Large intestine (tissue), 3 donors: ENCODE measurements at regions not wholly inside any gene's neighbourhood (a gene's known extent, or its start where the extent isn't known, plus 50 kb on each side); places are given as distances from the start of the nearest gene placed in this dataset.

Experiments used
- DNase-seq, 2 donors: peaks; one replicate each; pipeline versions ENCODE4 v3.0.0 to v3.0.0-alpha.2; 2013
- H3K27ac ChIP-seq: one replicate; pipeline ENCODE4 v1.5.1; 2013; ENCODE audit warnings: low read length
- H3K27me3 ChIP-seq: 2 replicates; pipeline ENCODE4 v1.6.1; 2013; ENCODE audit warnings: low read length; ENCODE audit not compliant: control insufficient read depth, insufficient read depth
- H3K36me3 ChIP-seq: 2 replicates; pipeline ENCODE4 v1.6.1; 2013; ENCODE audit warnings: low read length; ENCODE audit not compliant: control insufficient read depth, insufficient read depth
- H3K4me1 ChIP-seq: one replicate; pipeline ENCODE4 v1.6.1; 2013; ENCODE audit warnings: low read length; ENCODE audit not compliant: control insufficient read depth, insufficient read depth
- H3K4me3 ChIP-seq: one replicate; pipeline ENCODE4 v1.5.1; 2013; ENCODE audit warnings: low read length
- H3K9me3 ChIP-seq: one replicate; pipeline ENCODE4 v1.6.1; 2013; ENCODE audit warnings: mild to moderate bottlenecking, low read depth, low read length, moderate library complexity; ENCODE audit not compliant: control insufficient read depth
- WGBS: methylation state at CpG from one replicate; pipeline ENCODE4 v1.1.5; 2013; ENCODE audit warnings: low lambda C conversion rate; ENCODE audit not compliant: insufficient coverage; 5-methylcytosine and 5-hydroxymethylcytosine counted together

DNA sequence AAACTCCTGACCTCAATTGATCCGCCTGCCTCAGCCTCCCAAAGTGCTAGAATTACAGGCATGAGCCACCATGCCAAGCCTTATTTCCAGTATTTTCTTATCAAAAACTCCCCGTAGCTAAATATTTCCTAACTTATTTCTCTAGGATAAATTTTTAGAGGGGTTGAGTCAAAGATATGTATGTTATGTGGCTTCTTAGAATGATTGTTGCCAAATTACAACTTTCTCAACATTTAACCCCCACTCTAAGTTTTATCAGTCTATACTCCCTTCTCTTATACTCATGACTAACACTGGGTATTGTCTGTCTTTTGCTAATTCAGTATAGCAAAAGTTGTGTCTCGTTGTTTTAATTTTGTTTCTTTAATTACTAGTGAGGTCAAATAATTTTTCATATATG is 187.7 kb upstream of the LNX1 start:
- no peak for DNase-seq
- Histone ChIP-seq H3K4me1 (no peaks in the 10 kb centered on the region), H3K27ac (no peak overlapping the region), H3K36me3 (no peaks in the 10 kb centered on the region), H3K4me3 (no peak overlapping the region), H3K9me3 (no peaks in the 10 kb centered on the region), H3K27me3 (peaks cover 4% of the 10 kb centered on the region)
- 84% methylated on average over 3 of the region's 3 CpGs for WGBS

GRCh38 chr4:53778155-53778554 is 186.9 kb upstream of the LNX1 start:
- DNase-seq: no peak
- 86% methylated on average over 1 of the region's 2 CpGs for WGBS
- Histone ChIP-seq H3K4me1 (no peaks in the 10 kb centered on the region), H3K9me3 (no peaks in the 10 kb centered on the region), H3K27ac (no peak overlapping the region), H3K27me3 (peaks cover 4% of the 10 kb centered on the region), H3K36me3 (no peaks in the 10 kb centered on the region), H3K4me3 (no peak overlapping the region)

DNA sequence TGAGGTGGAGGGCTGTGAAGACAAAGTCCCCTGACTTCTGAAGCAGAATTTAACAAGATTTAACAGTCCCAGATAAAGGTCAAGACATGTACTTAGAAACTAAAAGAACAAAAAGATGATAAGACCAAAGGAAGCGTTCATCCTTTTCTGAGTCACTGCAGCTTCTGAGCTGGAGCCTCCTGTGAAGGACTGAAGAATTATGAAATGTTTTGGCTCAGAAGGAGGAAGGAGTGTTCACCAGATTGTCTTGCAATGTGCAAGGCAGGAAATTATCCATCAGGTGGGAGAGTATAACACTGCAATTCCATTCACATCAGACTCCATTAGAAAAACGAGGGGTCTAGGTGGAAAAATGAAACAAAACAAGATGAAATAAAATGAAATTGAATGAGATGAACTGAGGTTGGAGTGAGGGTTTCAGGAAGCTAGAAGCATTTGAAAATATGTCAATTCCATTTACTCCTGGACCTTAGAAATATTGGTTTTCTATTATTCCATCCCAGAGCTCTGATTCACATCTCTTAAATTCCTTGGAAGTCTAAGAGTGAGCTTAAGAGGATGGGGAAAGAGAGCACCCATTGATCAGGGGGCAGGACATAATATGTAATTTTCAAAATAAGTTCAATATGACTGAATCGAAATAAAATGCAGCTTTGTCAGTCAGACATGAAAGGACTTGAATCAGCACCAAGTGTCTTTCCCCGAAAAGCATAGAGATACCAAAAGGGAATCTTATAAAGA is 186.1 kb upstream of the LNX1 start:
- DNase-seq: no peak
- WGBS: 72% methylated on average over 3 of the region's 4 CpGs

GRCh38 chr4:53776141-53776540 is 184.9 kb upstream of the LNX1 start:
- no peaks in the 10 kb centered on the region for H3K36me3 ChIP-seq
- no peaks in the 10 kb centered on the region for H3K4me1 ChIP-seq
- H3K4me3 ChIP-seq: no peak overlapping the region
- H3K27me3 ChIP-seq: peaks cover 4% of the 10 kb centered on the region
- H3K9me3 ChIP-seq: no peaks in the 10 kb centered on the region
- H3K27ac ChIP-seq: no peak overlapping the region
- WGBS: 90% methylated on average over 2 of the region's 2 CpGs
- DNase-seq: no peak

More for the DNA sequence above, 186.1 kb upstream of the LNX1 start:
- Histone ChIP-seq H3K4me1 (no peaks in the 10 kb centered on the region), H3K27me3 (peaks cover 4% of the 10 kb centered on the region), H3K27ac (no peak overlapping the region), H3K4me3 (no peak overlapping the region), H3K9me3 (no peaks in the 10 kb centered on the region), H3K36me3 (no peaks in the 10 kb centered on the region)

- no peaks in the 10 kb centered on the region for H3K9me3 ChIP-seq
- no peak overlapping the region for H3K27ac ChIP-seq
- DNase-seq: no peak
- H3K36me3 ChIP-seq: no peaks in the 10 kb centered on the region
- peaks cover 2% of the 10 kb centered on the region for H3K27me3 ChIP-seq
- H3K4me3 ChIP-seq: no peak overlapping the region
- H3K4me1 ChIP-seq: no peaks in the 10 kb centered on the region
- WGBS: 93% methylated on average over 3 of the region's 4 CpGs
These were observed 184.1 kb upstream of the LNX1 start for GRCh38 chr4:53775381-53775780.

- WGBS: 65% methylated on average over 2 of the region's 3 CpGs
- no peak overlapping the region for H3K4me3 ChIP-seq
- H3K36me3 ChIP-seq: no peaks in the 10 kb centered on the region
- DNase-seq: no peak
- H3K4me1 ChIP-seq: no peaks in the 10 kb centered on the region
- no peaks in the 10 kb centered on the region for H3K9me3 ChIP-seq
- no peak overlapping the region for H3K27ac ChIP-seq
- H3K27me3 ChIP-seq: no peaks in the 10 kb centered on the region
These were observed 180.0 kb upstream of the LNX1 start for GRCh38 chr4:53771326-53771725.

DNA sequence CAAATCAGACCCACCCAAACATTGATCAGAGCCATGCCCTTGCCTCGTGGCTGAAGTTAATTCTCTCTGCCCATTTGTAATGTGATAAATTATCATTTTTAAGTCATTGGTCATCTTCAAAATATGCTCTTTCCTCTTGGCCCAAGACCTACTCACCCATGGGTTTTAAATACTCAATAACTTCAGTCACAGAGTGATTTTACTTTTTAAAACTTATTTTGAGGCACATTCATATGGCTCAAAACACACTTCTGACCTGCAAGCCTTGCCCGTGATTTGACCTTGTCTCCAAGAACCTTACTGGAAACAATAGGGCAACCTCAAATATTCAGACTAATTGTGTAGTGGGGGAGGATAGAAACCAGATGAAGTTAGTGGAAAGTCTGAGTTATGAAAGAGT is 176.2 kb upstream of the LNX1 start:
- no peak for DNase-seq
- Histone ChIP-seq H3K4me3 (no peak overlapping the region), H3K36me3 (no peaks in the 10 kb centered on the region), H3K27me3 (no peaks in the 10 kb centered on the region), H3K27ac (no peak overlapping the region), H3K9me3 (no peaks in the 10 kb centered on the region), H3K4me1 (no peaks in the 10 kb centered on the region)
- no CpG with 5 or more reads among the region's 2 CpGs for WGBS

DNA sequence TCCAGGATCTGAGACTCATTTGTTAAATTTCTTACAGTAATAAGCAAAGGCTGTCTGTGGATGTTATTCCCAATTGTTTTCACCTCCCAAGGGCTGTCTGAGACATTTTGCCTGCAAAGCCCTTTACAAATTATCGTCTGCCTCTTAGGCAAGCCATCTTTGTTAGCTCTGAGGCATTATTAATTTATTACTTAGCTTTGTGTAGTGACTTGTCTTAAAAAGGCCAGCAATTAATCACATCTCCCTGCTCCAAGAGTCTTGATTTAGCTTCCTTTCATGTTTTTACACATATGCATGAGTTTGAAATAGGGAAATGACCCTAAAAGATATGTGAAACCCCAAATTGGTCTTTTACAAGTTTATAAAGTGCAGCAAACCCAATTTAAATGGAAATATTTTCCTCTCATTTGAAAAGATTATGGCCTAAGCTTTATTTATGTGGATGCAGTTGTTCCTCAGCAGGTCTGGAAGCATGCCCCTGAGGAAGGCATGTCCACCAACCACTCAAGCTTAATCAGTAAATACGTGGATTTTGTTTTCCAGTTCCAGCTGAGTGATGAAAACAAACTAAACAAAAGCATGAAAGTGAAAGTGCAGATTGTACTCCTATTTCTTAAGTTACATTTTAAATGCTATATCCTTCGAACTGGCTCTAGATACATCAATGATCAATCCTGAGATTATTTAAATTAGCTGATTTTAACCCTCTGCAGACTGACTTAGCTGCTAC is 173.6 kb upstream of the LNX1 start:
- Histone ChIP-seq H3K27me3 (no peaks in the 10 kb centered on the region), H3K36me3 (no peaks in the 10 kb centered on the region), H3K27ac (no peak overlapping the region), H3K4me3 (no peak overlapping the region), H3K9me3 (peaks cover 3% of the 10 kb centered on the region), H3K4me1 (no peaks in the 10 kb centered on the region)
- no peak for DNase-seq
- no CpG with 5 or more reads among the region's 3 CpGs for WGBS

GRCh38 chr4:53763813-53764597 is 172.7 kb upstream of the LNX1 start:
- no peak overlapping the region for H3K27ac ChIP-seq
- no peak overlapping the region for H3K4me3 ChIP-seq
- no peak for DNase-seq
- no peaks in the 10 kb centered on the region for H3K27me3 ChIP-seq
- 60% methylated on average over 1 of the region's 5 CpGs for WGBS
- H3K9me3 ChIP-seq: peaks cover 3% of the 10 kb centered on the region
- no peaks in the 10 kb centered on the region for H3K4me1 ChIP-seq
- no peaks in the 10 kb centered on the region for H3K36me3 ChIP-seq

GRCh38 chr4:53755656-53756055 is 164.4 kb upstream of the LNX1 start:
- Histone ChIP-seq H3K4me3 (no peak overlapping the region), H3K27ac (no peak overlapping the region), H3K9me3 (peaks cover 7% of the 10 kb centered on the region), H3K36me3 (no peaks in the 10 kb centered on the region), H3K27me3 (peaks cover 2% of the 10 kb centered on the region), H3K4me1 (no peaks in the 10 kb centered on the region)
- WGBS: 75% methylated on average over 1 of the region's 1 CpG
- no peak for DNase-seq
